HG03064 (cell line): ENCODE measurements at regions not wholly inside any gene's neighbourhood (a gene's known extent, or its start where the extent isn't known, plus 50 kb on each side); places are given as distances from the start of the nearest gene placed in this dataset.
"Not testable (repeated sequence)": the region's sequence is repeated elsewhere in the genome, so short reads cannot be mapped to it uniquely, and the experiment has no call there.

Source experiments
- ATAC-seq: cut with Tn5 transposase; IDR thresholded peaks from one replicate; pipeline ENCODE4 v1.9.1; 2021; ENCODE audit warnings: low read depth; ENCODE audit not compliant: unreplicated experiment

GRCh38 chr9:118677936-118678653 is 691.1 kb downstream of the BRINP1 start:
- ATAC-seq: not testable (repeated sequence)

GRCh38 chr9:118686959-118687358 is 682.3 kb downstream of the BRINP1 start:
- no peak for ATAC-seq

GRCh38 chr9:118689280-118689679 is 680.0 kb downstream of the BRINP1 start:
- no peak for ATAC-seq

- no peak for ATAC-seq
Measured at GRCh38 chr9:118692613-118693012, 676.6 kb downstream of the BRINP1 start.

- no peak for ATAC-seq
Measured at GRCh38 chr9:118693645-118694044, 675.6 kb downstream of the BRINP1 start.

- not testable (repeated sequence) for ATAC-seq
Measured at GRCh38 chr9:118695249-118695648, 674.0 kb downstream of the BRINP1 start.

GRCh38 chr9:118701985-118702384 is 667.2 kb downstream of the BRINP1 start:
- ATAC-seq: no peak

GRCh38 chr9:118711843-118712242 is 657.4 kb downstream of the BRINP1 start:
- ATAC-seq: no peak

- no peak for ATAC-seq
Measured at GRCh38 chr9:118721276-118721675, 648.0 kb downstream of the BRINP1 start.

GRCh38 chr9:118721923-118722322 is 647.3 kb downstream of the BRINP1 start:
- no peak for ATAC-seq

GRCh38 chr9:118729981-118730380 is 639.3 kb downstream of the BRINP1 start:
- ATAC-seq: no peak

GRCh38 chr9:118732998-118733397 is 636.2 kb downstream of the BRINP1 start:
- no peak for ATAC-seq

- no peak for ATAC-seq
Measured at GRCh38 chr9:118734696-118735095, 634.5 kb downstream of the BRINP1 start.

- ATAC-seq: no peak
Measured at GRCh38 chr9:118736406-118736805, 632.8 kb downstream of the BRINP1 start.

GRCh38 chr9:118751077-118751847 is 618.0 kb downstream of the BRINP1 start:
- ATAC-seq: no peak

- ATAC-seq: no peak
Measured at GRCh38 chr9:118751848-118752223, 617.4 kb downstream of the BRINP1 start.

- ATAC-seq: no peak
Measured at GRCh38 chr9:118761016-118761790, 608.0 kb downstream of the BRINP1 start.

- no peak for ATAC-seq
Measured at GRCh38 chr9:118767571-118767970, 601.7 kb downstream of the BRINP1 start.

GRCh38 chr9:118782790-118783463 is 586.3 kb downstream of the BRINP1 start:
- ATAC-seq: no peak

GRCh38 chr9:118784033-118784432 is 585.2 kb downstream of the BRINP1 start:
- ATAC-seq: no peak

- no peak for ATAC-seq
Measured at GRCh38 chr9:118785456-118785855, 583.8 kb downstream of the BRINP1 start.
